Gastrocnemius medialis (tissue), 4 donors: ENCODE measurements at regions not wholly inside any gene's neighbourhood (a gene's known extent, or its start where the extent isn't known, plus 50 kb on each side); places are given as distances from the start of the nearest gene placed in this dataset.

Experiments used
- POLR2A ChIP-seq, 2 donors: fragments of 450-650 bp; IDR thresholded peaks; one replicate each; pipeline ENCODE4 v1.6.1; 2017; ENCODE audit warnings: antibody characterized with exemption in 2 of 2, mild to moderate bottlenecking in 2 of 2, moderate library complexity in 2 of 2
- TF ChIP-seq, protein P1 (sequence below), 5 experiments: fragments of 450-650 bp in 3 of 5; fragments of 200-600 bp in 2 of 5; sonication (generic) in 2 of 5; IDR thresholded peaks in 4 of 5; conservative IDR thresholded peaks in 1 of 5; 1 replicate in 4 of 5; 2 replicates in 1 of 5; pipeline ENCODE4 v1.5.1; 2016 to 2019; ENCODE audit warnings: antibody characterized with exemption in 5 of 5, mild to moderate bottlenecking in 3 of 5, moderate library complexity in 3 of 5

DNA sequence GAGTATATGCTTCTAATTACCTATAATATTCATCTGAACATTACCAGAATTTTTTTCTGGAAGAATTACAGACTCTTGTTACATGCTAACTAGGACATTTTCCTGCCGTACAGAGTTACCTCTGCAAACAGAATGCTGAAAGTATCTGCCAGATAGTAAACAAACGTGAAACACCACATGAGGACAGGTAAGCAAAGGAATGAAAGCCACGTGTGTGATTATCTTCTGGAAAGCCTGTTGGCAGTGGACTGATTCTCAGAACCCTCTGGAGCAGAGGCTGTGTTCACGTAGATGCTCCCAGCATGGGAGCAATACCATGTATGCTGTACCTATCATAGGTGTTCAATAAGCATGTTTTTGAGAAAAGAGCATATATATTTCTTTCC is 472.6 kb downstream of the ENC1 start:
- TF ChIP-seq, protein P1, sequence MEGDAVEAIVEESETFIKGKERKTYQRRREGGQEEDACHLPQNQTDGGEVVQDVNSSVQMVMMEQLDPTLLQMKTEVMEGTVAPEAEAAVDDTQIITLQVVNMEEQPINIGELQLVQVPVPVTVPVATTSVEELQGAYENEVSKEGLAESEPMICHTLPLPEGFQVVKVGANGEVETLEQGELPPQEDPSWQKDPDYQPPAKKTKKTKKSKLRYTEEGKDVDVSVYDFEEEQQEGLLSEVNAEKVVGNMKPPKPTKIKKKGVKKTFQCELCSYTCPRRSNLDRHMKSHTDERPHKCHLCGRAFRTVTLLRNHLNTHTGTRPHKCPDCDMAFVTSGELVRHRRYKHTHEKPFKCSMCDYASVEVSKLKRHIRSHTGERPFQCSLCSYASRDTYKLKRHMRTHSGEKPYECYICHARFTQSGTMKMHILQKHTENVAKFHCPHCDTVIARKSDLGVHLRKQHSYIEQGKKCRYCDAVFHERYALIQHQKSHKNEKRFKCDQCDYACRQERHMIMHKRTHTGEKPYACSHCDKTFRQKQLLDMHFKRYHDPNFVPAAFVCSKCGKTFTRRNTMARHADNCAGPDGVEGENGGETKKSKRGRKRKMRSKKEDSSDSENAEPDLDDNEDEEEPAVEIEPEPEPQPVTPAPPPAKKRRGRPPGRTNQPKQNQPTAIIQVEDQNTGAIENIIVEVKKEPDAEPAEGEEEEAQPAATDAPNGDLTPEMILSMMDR (IDR thresholded peaks at IDR 0.05 in 4 of 5, conservative IDR thresholded peaks at IDR 0.05 in 1 of 5) = no peak
- TF ChIP-seq POLR2A (IDR thresholded peaks at IDR 0.05) = no peak
